ENCODE measurements at regions not wholly inside any gene's neighbourhood (a gene's known extent, or its start where the extent isn't known, plus 50 kb on each side); places are given as distances from the start of the nearest gene placed in this dataset.

DNA sequence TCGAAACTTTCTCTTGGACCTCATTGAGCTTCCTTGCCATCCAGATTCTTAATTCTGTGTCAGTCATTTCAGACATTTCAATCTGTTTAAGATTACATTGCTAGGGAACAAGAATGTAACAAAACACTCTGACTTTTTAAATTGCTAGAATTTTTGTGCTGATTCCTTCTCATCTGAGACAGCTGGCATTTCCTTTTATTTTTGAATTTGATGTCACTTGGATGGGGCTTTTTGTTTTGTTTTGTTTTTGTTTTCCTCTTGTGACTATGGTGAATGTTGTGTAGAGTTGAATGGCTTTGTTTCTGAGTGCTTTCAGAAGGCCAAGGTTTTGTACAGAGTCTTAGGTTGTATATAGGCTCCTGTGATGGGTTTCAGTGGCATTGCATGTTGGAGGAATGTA, 1129.3 kb downstream of the NAALADL2 start:
- ChIA-PET POLR2A (no interaction called here), CTCF (ENCODE audit: low intra/inter-chr PET ratio) (no interaction called here)
- no peak for TF ChIP-seq ZFP30 (CRISPR knock-in tag; IDR thresholded peaks at IDR 0.05; ENCODE audit: borderline replicate concordance)
- TF ChIP-seq, protein P1, sequence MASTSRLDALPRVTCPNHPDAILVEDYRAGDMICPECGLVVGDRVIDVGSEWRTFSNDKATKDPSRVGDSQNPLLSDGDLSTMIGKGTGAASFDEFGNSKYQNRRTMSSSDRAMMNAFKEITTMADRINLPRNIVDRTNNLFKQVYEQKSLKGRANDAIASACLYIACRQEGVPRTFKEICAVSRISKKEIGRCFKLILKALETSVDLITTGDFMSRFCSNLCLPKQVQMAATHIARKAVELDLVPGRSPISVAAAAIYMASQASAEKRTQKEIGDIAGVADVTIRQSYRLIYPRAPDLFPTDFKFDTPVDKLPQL (IDR thresholded peaks at IDR 0.05; ENCODE audit: extremely low read depth, insufficient read length) = no peak
- TF ChIP-seq CCAR2 (IDR thresholded peaks at IDR 0.05; ENCODE audit: low read depth, low read length) = no peak
- no peak for TF ChIP-seq ZBTB1 (CRISPR knock-in tag; IDR thresholded peaks at IDR 0.05; ENCODE audit: borderline replicate concordance, low read depth)
- no peak for TF ChIP-seq CSDE1 (IDR thresholded peaks at IDR 0.05)
- TF ChIP-seq BHLHE40 (IDR thresholded peaks at IDR 0.05; ENCODE audit: low read length) = no peak
- no peak for TF ChIP-seq CBX3 (IDR thresholded peaks at IDR 0.05; ENCODE audit: borderline replicate concordance in 1 of 2, low read length in 2 of 2)
- no peak for TF ChIP-seq THRAP3 (IDR thresholded peaks at IDR 0.05; ENCODE audit: borderline replicate concordance)
- TF ChIP-seq, protein P2, sequence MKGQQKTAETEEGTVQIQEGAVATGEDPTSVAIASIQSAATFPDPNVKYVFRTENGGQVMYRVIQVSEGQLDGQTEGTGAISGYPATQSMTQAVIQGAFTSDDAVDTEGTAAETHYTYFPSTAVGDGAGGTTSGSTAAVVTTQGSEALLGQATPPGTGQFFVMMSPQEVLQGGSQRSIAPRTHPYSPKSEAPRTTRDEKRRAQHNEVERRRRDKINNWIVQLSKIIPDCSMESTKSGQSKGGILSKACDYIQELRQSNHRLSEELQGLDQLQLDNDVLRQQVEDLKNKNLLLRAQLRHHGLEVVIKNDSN (CRISPR knock-in tag; IDR thresholded peaks at IDR 0.05) = no peak
- no peak for TF ChIP-seq BDP1 (IDR thresholded peaks at IDR 0.05; ENCODE audit: insufficient read depth, insufficient read length)
- TF ChIP-seq, protein P3, sequence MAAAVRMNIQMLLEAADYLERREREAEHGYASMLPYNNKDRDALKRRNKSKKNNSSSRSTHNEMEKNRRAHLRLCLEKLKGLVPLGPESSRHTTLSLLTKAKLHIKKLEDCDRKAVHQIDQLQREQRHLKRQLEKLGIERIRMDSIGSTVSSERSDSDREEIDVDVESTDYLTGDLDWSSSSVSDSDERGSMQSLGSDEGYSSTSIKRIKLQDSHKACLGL (CRISPR knock-in tag; IDR thresholded peaks at IDR 0.05; ENCODE audit: borderline replicate concordance, poor library complexity, severe bottlenecking) = no peak
- no peak for TF ChIP-seq SRSF9 (IDR thresholded peaks at IDR 0.05; ENCODE audit: borderline replicate concordance, low read depth, low read length)
- TF ChIP-seq, protein P4, sequence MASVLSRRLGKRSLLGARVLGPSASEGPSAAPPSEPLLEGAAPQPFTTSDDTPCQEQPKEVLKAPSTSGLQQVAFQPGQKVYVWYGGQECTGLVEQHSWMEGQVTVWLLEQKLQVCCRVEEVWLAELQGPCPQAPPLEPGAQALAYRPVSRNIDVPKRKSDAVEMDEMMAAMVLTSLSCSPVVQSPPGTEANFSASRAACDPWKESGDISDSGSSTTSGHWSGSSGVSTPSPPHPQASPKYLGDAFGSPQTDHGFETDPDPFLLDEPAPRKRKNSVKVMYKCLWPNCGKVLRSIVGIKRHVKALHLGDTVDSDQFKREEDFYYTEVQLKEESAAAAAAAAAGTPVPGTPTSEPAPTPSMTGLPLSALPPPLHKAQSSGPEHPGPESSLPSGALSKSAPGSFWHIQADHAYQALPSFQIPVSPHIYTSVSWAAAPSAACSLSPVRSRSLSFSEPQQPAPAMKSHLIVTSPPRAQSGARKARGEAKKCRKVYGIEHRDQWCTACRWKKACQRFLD (CRISPR knock-in tag; IDR thresholded peaks at IDR 0.05) = no peak
- TF ChIP-seq, protein P5, sequence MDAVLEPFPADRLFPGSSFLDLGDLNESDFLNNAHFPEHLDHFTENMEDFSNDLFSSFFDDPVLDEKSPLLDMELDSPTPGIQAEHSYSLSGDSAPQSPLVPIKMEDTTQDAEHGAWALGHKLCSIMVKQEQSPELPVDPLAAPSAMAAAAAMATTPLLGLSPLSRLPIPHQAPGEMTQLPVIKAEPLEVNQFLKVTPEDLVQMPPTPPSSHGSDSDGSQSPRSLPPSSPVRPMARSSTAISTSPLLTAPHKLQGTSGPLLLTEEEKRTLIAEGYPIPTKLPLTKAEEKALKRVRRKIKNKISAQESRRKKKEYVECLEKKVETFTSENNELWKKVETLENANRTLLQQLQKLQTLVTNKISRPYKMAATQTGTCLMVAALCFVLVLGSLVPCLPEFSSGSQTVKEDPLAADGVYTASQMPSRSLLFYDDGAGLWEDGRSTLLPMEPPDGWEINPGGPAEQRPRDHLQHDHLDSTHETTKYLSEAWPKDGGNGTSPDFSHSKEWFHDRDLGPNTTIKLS (IDR thresholded peaks at IDR 0.05; ENCODE audit: borderline replicate concordance, low read depth) = no peak

More for the DNA sequence above, 1129.3 kb downstream of the NAALADL2 start:
- BruUV-seq (replicated peaks) = no TSS peak
- Histone ChIP-seq H3K79me2 (ENCODE audit: control insufficient read depth, insufficient read depth, low read length) (no peaks in the 10 kb centered on the region), H3K27me3 (ENCODE audit: control insufficient read depth in 2 of 2, insufficient read depth in 2 of 2, low read length in 2 of 2) (no peaks in the 10 kb centered on the region), H3K4me2 (ENCODE audit: insufficient read depth, low read length) (no peak overlapping the region), H3K4me3 (no peak overlapping the region), H3K27ac (ENCODE audit: extremely low read depth, low read depth, low read length) (no peak overlapping the region), H3K36me3 (ENCODE audit: control insufficient read depth, insufficient read depth, low read length) (no peaks in the 10 kb centered on the region), H3K4me1 (replicated peaks in 1 of 2; ENCODE audit: control insufficient read depth in 2 of 2, insufficient read depth in 2 of 2, low read length in 2 of 2) (no peaks in the 10 kb centered on the region), H3K9ac (ENCODE audit: insufficient read depth in 1 of 2, low read depth in 2 of 2, low read length in 2 of 2) (no peak overlapping the region), H3K9me1 (ENCODE audit: control insufficient read depth, insufficient read depth, low read length) (no peaks in the 10 kb centered on the region), H2AFZ (ENCODE audit: low read depth, low read length) (no peak overlapping the region), H3K9me3 (replicated peaks; ENCODE audit: control insufficient read depth, insufficient read depth, low read depth, low read length) (no peaks in the 10 kb centered on the region; the same call in 1 of the 2 replicates), H4K20me1 (replicated peaks; ENCODE audit: control insufficient read depth, insufficient read depth, low read length) (no peaks in the 10 kb centered on the region)
- 0% methylated on average over 1 of the region's 1 CpG for WGBS (ENCODE audit: insufficient coverage, low coverage, missing lambda C conversion rate)
- DNase-seq (ENCODE audit: extremely low read depth in 1 of 4, low spot score in 3 of 4) (no peak), FAIRE-seq (no peak), ATAC-seq (no peak)
- intact Hi-C loops (cut with micrococcal nuclease) = no loop called here
- in situ Hi-C loops (cut with MboI) = no loop called here

Data from K562 (cell line).